GM13977 (cell line): ENCODE measurements at regions not wholly inside any gene's neighbourhood (a gene's known extent, or its start where the extent isn't known, plus 50 kb on each side); places are given as distances from the start of the nearest gene placed in this dataset.

Experiments used
- DNase-seq: peaks from one replicate; pipeline ENCODE4 v3.0.0; 2012; ENCODE audit warnings: low spot score
- in situ Hi-C: fragments of 300-500 bp; cut with MboI; formaldehyde crosslinking; loops from one replicate; pipeline ENCODE4 v1.12.0; 2022; ENCODE audit warnings: low sequenced_read_pairs, low pct_unique_long_range_greater_than_20kb, mixed read lengths, inconsistent platforms; ENCODE audit not compliant: unreplicated experiment
- TF ChIP-seq, protein P1 (sequence below): IDR thresholded peaks from 2 replicates; pipeline ENCODE4 v1.5.1; 2012; ENCODE audit warnings: mild to moderate bottlenecking, control low read depth; ENCODE audit not compliant: insufficient read depth; ENCODE audit errors: extremely low read depth, missing control alignments

DNA sequence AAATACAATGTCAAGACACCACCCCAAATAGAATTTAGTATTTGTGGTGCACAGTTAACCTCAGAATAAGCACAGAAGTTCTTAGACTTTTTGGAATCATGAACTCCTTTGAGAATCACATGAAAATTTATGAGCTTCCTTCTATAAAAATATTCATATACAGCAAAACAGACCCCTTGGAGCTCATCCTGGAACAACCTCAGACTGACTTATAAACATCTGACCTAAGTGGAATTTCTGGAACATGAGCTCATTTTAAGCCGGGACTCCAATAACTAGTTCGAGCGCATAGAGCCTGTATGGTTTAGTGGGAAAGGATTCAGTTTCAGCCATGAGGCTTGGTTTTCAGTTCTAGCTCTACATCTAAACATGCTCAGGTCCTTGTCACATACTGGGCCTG lies 192.3 kb downstream of the DEPDC1B start:
- DNase-seq, result no peak
- TF ChIP-seq, protein P1, sequence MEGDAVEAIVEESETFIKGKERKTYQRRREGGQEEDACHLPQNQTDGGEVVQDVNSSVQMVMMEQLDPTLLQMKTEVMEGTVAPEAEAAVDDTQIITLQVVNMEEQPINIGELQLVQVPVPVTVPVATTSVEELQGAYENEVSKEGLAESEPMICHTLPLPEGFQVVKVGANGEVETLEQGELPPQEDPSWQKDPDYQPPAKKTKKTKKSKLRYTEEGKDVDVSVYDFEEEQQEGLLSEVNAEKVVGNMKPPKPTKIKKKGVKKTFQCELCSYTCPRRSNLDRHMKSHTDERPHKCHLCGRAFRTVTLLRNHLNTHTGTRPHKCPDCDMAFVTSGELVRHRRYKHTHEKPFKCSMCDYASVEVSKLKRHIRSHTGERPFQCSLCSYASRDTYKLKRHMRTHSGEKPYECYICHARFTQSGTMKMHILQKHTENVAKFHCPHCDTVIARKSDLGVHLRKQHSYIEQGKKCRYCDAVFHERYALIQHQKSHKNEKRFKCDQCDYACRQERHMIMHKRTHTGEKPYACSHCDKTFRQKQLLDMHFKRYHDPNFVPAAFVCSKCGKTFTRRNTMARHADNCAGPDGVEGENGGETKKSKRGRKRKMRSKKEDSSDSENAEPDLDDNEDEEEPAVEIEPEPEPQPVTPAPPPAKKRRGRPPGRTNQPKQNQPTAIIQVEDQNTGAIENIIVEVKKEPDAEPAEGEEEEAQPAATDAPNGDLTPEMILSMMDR, result no peak
- in situ Hi-C loops, result no loop called here

DNA sequence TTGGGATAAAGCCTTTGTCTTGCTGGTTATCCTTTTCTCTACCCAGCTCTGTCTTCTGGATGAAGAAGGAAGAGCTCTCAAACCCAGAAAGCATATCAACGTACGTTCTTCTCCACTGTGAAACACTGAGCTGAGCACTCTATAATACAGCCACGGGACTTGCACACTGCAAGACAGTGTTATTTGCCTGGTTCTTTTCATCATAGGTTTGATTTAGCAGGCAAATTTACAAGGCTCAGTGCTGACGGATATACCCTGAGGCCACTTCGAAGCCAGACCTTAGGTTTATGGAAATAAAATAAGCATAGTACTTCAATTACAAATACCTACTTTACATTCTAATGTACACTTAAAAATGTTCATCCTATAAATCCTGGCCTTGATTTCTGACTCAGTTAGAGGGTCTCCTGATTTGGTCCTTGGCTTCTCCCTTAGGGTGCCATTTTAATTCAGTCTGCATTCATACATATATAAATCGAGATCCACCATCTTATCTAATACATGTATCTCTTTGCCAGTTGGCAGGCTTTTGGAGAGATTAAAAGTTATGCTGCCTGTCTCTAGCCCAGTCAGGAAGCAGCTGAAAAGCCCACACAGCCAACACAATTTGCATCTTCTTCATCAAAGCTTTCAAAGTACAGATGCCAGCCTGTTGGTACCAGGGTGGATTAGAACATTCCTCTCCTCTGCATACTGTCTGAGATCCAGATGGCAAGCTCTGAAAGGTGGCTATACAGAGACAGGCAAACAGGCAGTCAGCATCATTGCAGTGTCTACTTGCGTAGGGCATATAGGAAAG lies 194.4 kb downstream of the DEPDC1B start:
- in situ Hi-C loops, result no loop called here
- no peak for DNase-seq
- TF ChIP-seq, protein P1, result no peak

DNA sequence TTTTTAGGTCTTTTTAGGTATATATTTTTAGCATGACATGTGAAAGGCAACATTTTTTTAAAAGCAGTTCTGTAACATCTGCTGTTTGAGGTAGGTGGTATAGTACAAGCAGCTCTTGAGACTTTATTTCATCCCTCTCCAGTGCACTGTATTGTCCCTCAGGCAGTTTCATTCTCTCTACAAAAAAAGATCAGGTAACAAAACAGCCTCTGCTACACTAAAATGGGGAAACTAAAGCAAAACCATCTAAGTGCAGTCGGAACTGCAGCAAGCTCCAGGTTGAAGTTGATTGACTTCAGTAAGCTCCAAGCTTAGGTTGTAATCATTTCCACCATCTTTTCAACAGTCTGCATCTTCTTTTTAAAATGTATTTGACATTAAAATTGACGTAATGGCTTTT lies 195.6 kb downstream of the DEPDC1B start:
- DNase-seq, result no peak
- in situ Hi-C loops, result no loop called here
- TF ChIP-seq, protein P1, result no peak

DNA sequence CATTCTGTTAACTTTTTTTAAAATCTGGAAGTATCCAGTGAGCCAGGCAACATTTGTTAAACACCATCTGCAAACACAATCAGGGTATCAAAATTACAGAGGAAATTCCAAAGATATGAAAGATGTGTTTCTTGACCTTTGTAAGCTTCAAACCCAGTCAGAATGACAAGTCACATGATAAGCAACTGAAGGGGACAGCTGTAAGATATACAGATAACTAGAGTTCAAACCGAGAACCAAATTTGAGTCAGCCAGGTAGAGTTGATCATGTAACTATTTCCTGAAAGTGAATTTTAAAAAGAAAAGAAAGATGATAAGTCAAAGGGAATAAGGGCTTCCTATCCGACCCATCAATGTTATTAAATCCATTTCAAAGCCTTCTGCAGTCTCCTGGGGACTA lies 196.2 kb downstream of the DEPDC1B start:
- TF ChIP-seq, protein P1, result no peak
- in situ Hi-C loops, result no loop called here
- no peak for DNase-seq

DNA sequence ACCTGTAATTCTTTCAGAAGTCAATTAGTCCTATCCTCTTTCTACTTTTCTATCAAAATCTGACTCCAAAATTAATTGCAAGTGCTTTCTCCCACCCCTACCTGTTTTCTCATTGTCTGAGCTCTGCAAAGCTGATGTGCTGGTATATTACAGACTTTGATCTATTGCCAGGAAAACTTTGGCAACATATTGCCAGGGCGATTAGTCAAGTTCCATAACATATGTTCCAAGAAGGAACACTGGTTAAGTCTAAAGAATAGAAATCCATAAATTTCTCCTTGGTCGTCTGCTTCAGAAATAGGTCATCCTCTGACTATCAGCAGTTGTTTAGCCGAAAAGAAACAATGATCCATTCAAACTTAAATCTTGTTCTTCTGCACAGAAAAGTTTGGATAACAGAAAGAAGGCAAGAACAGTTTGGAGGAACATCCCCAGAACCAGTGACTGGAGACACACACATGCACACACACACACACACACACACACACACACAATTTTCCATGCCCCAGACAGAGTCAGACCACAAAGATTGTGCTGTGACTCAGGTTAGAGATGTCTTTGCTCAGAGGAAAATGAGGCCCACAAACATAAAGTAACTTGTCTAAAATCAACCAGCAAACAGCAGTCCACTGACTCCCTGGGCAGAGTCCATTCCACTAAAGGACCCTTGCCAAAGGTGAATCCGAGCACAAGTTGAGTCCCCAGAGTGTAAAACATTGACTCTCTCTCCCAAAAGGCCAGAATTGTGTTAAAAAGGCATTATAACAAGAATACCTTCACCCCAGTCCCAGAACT lies 202.1 kb downstream of the DEPDC1B start:
- in situ Hi-C loops, result no loop called here
- TF ChIP-seq, protein P1, result no peak
- no peak for DNase-seq

DNA sequence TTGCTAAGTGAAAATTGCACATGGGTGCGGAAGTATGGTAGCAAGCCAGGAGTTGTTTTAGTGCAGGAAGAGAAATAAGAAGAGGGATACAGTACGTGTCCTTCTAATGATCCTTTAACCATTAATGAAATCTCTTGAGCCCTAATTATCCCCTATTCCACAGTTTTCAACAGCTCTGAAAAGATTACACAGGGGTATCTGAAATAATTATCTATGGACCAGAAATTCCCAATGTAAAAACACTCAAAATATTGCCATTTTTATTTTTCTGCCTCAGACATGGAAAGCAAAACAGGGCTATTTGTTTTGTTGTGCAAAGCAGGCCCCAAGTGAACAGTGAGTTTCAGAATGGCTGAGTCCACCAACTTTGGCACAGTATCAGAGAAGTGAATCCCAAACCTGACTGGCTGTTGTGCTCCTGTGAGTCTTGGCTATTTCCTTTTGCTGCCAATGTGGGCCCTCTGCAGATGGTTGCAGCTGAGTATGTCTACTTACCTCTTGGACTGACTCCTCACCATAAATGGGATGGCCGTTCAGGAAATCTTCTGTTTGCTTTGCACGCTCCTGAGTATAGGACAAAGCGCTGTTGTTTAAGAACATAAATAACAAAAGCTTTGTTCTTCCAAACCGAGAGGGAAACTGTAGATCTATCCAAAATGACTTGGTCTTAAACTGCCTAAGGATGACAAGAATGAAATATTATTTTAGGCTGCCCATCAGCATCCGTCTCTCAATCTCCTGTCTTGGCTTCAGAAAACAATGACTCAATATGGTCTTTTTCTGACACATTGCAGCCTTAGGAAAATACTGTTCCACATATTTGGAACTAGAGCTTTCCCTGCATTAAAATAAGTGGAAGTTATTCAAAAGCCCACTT lies 204.1 kb downstream of the DEPDC1B start:
- no peak for DNase-seq
- in situ Hi-C loops, result no loop called here
- TF ChIP-seq, protein P1, result no peak
